ENCODE measurements at regions not wholly inside any gene's neighbourhood (a gene's known extent, or its start where the extent isn't known, plus 50 kb on each side); places are given as distances from the start of the nearest gene placed in this dataset.

- Histone ChIP-seq H4K20me1 (ENCODE audit: low read depth, low read length) (no peaks in the 10 kb centered on the region), H3K4me2 (ENCODE audit: low read depth, low read length, poor library complexity, severe bottlenecking) (no peak overlapping the region), H3K9me3 (ENCODE audit: insufficient read depth, low read length) (no peaks in the 10 kb centered on the region), H3K36me3 (ENCODE audit: low read length) (no peaks in the 10 kb centered on the region), H2AFZ (ENCODE audit: low read depth, low read length, severe bottlenecking) (no peak overlapping the region), H3K9ac (ENCODE audit: low read length) (no peak overlapping the region), H3K79me2 (ENCODE audit: insufficient read depth, low read length) (no peaks in the 10 kb centered on the region), H3K4me3 (ENCODE audit: insufficient read depth, low read length, poor library complexity, severe bottlenecking) (no peak overlapping the region), H3K27ac (ENCODE audit: low read depth, low read length) (no peak overlapping the region), H3K9me2 (replicated peaks; ENCODE audit: insufficient read depth, low read length) (0 out of 2 replicates have a peak, but pooled peaks cover 4% of the 10 kb centered on the region), H3K27me3 (ENCODE audit: low read length) (no peaks in the 10 kb centered on the region), H3F3A (ENCODE audit: insufficient read depth) (no peaks in the 10 kb centered on the region)
- TF ChIP-seq EZH2phosphoT487 (conservative IDR thresholded peaks at IDR 0.05; ENCODE audit: low read length) (no peak), CTCF (IDR thresholded peaks at IDR 0.05; ENCODE audit: insufficient read depth, low read length, poor library complexity, severe bottlenecking) (no peak)
Observed at GRCh38 chr9:73597771-73598170, 446.1 kb downstream of the ANXA1 start.

GRCh38 chr9:73609381-73609780, 457.7 kb downstream of the ANXA1 start:
- Histone ChIP-seq H3K9ac (ENCODE audit: low read length) (no peak overlapping the region), H3K4me2 (ENCODE audit: low read depth, low read length, poor library complexity, severe bottlenecking) (no peak overlapping the region), H3K36me3 (ENCODE audit: low read length) (no peaks in the 10 kb centered on the region), H3K9me2 (replicated peaks; ENCODE audit: insufficient read depth, low read length) (no peaks in the 10 kb centered on the region), H2AFZ (ENCODE audit: low read depth, low read length, severe bottlenecking) (no peak overlapping the region), H4K20me1 (ENCODE audit: low read depth, low read length) (no peaks in the 10 kb centered on the region), H3K79me2 (ENCODE audit: insufficient read depth, low read length) (no peaks in the 10 kb centered on the region), H3K4me3 (ENCODE audit: insufficient read depth, low read length, poor library complexity, severe bottlenecking) (no peak overlapping the region), H3K27me3 (ENCODE audit: low read length) (no peaks in the 10 kb centered on the region), H3K9me3 (ENCODE audit: insufficient read depth, low read length) (no peaks in the 10 kb centered on the region), H3K27ac (ENCODE audit: low read depth, low read length) (no peak overlapping the region), H3F3A (ENCODE audit: insufficient read depth) (no peaks in the 10 kb centered on the region)
- TF ChIP-seq CTCF (IDR thresholded peaks at IDR 0.05; ENCODE audit: insufficient read depth, low read length, poor library complexity, severe bottlenecking): no peak

- no peaks in the 10 kb centered on the region for H3F3A ChIP-seq (ENCODE audit: insufficient read depth)
- H3K9ac ChIP-seq (ENCODE audit: low read length): no peak overlapping the region
- H3K79me2 ChIP-seq (ENCODE audit: insufficient read depth, low read length): no peaks in the 10 kb centered on the region
- H2AFZ ChIP-seq (ENCODE audit: low read depth, low read length, severe bottlenecking): no peak overlapping the region
- H3K9me3 ChIP-seq (ENCODE audit: insufficient read depth, low read length): no peaks in the 10 kb centered on the region
- no peak overlapping the region for H3K4me3 ChIP-seq (ENCODE audit: insufficient read depth, low read length, poor library complexity, severe bottlenecking)
- H3K4me2 ChIP-seq (ENCODE audit: low read depth, low read length, poor library complexity, severe bottlenecking): no peak overlapping the region
- TF ChIP-seq CTCF (IDR thresholded peaks at IDR 0.05; ENCODE audit: insufficient read depth, low read length, poor library complexity, severe bottlenecking): no peak
- TF ChIP-seq EZH2phosphoT487 (conservative IDR thresholded peaks at IDR 0.05; ENCODE audit: low read length): no peak
- no peaks in the 10 kb centered on the region for H3K36me3 ChIP-seq (ENCODE audit: low read length)
- no peaks in the 10 kb centered on the region for H4K20me1 ChIP-seq (ENCODE audit: low read depth, low read length)
- H3K27ac ChIP-seq (ENCODE audit: low read depth, low read length): no peak overlapping the region
- no peaks in the 10 kb centered on the region for H3K27me3 ChIP-seq (ENCODE audit: low read length)
- no peaks in the 10 kb centered on the region for H3K9me2 ChIP-seq (replicated peaks; ENCODE audit: insufficient read depth, low read length)
Observed at GRCh38 chr9:73611032-73611431, 459.4 kb downstream of the ANXA1 start.

Measured in SU-DHL-6 (cell line).